ENCODE measurements at regions not wholly inside any gene's neighbourhood (a gene's known extent, or its start where the extent isn't known, plus 50 kb on each side); places are given as distances from the start of the nearest gene placed in this dataset.

DNA sequence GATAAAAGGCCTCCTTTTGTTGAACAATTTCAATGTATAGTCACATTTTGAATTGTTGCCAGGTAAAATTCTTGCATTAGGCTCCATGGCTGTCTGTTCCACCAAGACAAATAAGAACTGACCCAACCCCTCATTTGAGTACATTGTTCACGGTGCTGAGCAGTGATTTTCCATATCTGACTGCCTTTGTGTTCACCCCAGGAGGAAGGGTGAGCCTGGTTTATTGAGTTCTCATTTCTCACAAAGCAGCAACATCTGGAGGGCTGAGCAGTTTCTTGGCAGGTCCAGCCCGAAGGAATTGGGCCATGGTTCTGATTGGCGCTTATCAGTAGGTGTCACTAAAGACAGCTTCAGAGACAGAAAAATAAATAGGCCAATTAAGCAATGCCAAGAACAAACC lies 149.1 kb downstream of the BMP4 start:
- no peak for DNase-seq (ENCODE audit: low spot score)

DNA sequence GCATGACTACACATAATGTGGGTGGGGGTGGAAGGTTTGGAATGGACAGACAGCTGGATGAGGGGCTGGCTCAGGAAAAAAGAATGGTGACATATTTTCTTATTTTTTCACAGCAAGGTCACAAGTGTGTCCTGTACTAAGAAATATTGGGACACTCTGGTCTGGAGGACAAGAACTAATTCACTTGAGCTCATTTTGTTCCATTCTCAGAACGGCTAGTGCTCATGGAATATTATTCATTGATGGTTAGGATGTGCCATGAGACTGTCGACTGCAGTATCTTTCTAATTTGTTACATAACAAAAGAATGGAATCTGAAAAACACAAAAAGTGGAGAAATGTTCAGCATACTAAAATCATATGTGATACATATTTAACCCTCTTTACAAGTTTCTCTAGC lies 149.5 kb downstream of the BMP4 start:
- no peak for DNase-seq (ENCODE audit: low spot score)

DNA sequence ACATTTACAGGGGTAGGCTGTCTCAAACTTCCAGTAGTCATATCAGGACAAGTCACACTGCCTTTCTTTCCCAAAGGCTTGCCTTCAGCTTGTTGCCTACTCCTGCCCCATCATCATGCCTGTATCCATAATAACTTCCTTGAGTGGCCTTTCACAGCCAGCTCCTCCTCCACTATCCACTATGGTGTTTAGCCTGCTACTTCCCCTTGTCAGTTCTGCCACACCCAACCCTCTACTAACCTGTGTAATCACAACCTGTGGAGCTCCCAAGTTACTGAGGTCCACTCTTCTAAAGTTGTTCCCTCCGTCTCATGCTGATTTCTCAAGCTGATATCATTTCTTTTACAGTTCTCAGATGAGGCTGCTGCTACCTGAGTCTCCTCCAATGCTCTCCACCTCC lies 159.9 kb downstream of the BMP4 start:
- DNase-seq (ENCODE audit: low spot score) = no peak

DNA sequence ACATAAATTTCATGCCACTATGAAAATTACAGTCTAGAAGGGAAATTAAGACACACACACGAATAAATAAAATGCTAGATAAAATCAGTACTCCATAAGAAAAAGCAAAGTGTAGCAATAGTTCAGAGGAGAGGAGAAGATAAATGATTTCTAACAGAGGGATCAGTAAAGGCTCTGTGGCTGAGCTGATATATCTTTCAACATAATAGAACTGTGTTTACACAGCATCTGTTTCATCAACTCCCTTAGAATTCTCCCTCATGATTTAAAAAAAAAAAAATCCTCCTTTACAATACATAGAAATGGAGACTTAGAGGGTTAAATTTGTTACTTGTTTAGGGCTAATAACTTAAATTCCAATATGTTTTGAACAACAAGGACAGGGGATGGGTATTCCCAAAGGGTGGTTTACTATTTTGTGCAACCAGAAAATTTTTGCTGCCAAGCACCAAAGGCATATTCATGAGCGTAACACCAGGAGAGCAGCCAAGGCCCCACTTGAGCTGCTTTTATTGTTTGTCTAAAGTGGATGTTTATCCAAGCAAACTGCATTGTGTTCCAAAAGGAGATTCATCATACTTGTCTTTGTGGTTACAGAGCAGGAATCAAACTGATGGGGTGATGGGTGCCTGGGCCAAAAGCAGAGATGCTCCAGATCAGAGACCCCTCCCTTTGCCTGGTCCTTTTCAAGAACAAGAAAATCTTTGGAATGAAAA lies 162.7 kb downstream of the BMP4 start:
- DNase-seq (ENCODE audit: low spot score) = no peak

DNA sequence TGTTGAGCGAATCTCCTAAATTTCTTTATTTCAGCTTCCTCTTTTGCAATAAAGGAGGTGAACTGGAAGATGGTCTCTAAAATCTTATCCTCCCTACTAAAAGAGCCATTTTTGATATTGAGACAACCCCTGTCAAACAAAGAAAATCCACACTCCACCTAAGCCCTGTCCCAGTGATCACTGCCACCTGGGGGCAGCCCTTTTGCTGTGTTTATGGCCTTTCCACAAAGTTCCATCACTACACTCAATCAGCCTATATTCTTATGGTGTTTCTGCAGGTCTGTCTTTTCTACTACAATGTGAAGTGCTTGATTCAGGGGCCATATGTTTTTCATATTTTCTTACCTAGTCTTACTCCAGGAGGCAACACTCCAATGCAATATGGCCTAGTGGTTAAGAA lies 163.7 kb downstream of the BMP4 start:
- DNase-seq (ENCODE audit: low spot score) = no peak

DNA sequence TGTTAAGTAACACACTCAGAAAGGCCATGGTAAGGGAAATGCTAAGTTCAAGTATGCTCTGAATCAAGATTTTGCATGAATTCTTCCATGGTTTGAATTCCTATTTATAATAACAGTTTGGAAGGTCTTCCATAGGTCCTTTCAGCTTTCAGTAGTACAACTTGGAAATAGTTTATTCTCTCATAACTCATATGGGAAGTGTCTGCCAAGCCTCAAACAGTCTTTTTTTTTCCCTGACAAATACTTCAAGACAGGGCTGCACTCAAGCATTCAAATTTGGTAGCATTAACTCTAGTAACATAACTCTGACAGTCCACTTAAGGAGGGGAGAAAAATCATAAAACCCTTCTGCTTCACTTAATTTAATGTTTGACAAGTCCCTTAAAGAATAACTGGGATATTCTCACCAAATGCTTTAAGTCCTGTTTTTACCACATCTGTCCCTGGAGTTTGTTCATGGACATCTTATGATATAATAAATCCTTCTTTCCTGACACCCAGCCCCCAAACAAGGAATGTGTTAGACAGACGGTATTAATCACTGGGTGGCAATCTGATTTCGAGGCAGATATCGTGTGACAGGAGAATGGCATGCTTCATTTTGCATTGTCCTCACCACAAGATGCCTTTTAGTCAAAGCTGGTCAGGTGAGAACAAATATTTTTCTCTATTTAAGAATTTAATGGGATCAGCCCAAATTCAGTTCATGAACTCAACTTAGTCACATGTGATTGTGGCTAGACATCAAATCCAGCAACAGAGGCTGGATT lies 165.7 kb downstream of the BMP4 start:
- DNase-seq (ENCODE audit: low spot score) = no peak

DNA sequence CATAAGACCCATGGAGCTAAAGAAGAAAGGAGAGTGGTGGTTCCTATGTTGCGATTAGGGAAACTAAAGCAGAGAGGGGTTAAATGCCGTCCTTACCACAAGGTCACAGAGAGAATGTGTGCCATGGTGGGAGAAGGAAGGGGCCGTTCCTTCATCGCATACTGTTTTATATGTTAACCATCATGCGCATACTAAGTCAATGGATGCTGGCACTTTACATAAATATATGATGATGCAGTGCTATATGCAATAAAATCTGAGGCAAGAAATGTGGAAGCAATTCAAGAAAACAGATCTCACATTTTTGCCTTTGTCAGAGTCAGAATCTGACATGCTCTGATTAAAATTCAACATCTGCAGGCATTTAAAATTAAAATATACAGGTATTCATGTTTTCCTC lies 168.1 kb downstream of the BMP4 start:
- no peak for DNase-seq (ENCODE audit: low spot score)

DNA sequence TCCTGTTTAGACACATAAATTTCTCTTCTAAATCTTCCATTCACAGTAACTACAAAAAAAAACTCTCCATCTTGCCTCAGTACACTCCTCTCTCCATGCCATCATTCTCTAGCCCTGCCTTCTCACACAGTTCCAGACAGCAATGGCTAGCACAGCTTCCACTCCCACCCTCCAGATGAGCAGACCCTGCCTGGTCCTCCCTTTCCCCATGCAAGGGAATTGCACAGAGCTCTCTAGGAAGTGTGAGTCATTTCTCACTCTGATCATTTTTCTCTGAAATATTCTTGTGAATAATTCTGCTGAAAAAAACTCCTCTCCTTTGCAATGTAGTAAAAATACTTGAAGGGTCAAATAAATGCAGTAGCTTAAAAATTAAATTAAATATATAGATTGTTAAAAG lies 170.6 kb downstream of the BMP4 start:
- DNase-seq (ENCODE audit: low spot score) = no peak

DNA sequence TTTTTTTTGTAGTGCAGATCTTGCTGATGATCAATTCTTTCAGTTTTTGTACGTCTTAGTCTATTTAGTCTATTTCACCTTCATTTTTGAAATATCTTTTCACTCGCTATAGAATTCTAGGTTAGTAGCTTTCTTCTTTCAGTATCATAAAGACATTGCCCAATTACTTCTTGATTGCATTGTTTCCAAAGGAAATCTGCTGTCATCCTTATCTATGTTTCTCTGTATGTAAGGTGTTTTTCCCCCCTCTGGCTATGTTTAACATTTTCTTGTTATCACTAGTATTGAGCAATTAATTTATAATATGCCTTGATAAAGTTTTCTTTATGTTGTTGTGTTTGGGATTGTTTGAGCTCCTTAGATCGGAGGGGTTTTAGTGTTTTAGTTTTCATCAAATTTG lies 171.9 kb downstream of the BMP4 start:
- DNase-seq (ENCODE audit: low spot score) = no peak

DNA sequence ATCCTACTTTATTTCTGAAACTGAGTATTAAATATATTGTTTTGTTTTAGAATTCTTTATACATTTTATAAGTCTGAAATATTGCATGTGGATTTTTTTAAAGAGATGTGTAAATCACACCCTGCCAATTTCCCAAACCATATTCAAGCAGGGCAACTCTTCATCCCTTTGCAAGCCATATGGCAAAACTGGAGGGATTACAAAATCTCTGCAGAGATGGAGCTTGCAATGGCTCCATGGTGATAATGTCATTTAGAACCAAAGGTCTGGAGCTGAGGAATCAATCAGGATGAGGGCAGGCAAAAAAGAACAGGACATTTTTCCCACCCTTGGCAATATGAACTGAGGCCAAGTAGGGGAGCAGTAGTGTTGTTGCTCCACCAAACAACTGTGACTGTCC lies 173.4 kb downstream of the BMP4 start:
- no peak for DNase-seq (ENCODE audit: low spot score)

DNA sequence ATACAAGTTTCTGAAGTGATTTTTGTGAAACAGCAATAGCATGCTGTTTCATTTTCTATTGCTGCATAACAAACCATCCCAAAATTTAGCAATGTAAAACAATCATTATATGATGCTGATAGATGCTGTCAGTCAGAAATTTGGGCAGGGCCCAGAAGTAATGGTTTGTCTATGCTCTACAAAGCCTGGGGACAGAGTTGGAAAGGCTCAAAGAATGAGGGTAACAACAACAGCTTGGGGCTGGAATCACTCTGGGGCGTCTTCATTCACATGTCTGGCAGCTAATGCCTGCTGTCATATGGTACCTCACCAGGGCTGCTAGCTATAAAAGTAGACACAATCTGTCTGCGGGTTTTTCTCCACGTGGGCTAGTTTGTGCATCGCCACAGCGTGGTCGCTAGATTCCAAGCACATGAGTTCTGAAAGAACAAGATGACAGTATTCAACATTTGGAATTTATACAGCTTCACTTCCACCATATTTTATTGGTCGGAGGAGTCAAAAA lies 176.5 kb downstream of the BMP4 start:
- no peak for DNase-seq (ENCODE audit: low spot score)

DNA sequence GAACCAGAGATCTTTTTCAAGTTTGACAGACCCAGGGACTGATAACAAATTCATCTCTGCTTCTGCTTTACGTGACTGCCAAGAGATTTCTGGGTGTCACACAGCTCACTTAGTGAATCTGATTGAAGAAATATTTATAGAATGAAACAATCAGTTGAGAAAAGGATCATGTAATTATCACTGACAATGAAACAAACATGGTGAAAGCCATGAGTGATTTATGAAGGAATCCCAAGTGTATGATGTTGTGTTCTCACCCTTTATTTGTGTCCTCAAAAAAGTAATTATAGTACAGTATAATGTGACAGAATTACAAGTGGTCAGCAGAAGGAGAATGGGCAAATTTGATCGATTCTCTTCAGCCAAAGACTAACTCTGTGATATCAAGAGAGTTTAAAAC lies 177.3 kb downstream of the BMP4 start:
- no peak for DNase-seq (ENCODE audit: low spot score)

DNA sequence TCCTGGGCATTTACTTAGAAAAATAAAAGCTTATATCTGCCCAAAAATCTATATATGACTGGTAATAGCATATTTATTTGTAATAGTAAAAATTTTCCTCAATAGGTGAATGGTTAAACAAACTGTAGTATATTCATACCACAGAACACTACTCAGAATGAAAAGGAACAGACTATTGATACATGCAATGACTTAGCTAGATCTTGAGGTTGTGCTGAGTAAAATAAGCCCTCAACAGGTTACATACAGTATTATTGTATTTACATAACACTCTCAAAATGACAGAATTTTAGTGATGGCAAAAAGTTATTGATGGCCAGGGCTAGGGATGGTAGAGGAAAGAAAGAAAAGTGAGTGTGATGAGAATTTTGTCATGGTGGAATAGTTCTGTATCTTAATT lies 178.4 kb downstream of the BMP4 start:
- DNase-seq (ENCODE audit: low spot score) = no peak

DNA sequence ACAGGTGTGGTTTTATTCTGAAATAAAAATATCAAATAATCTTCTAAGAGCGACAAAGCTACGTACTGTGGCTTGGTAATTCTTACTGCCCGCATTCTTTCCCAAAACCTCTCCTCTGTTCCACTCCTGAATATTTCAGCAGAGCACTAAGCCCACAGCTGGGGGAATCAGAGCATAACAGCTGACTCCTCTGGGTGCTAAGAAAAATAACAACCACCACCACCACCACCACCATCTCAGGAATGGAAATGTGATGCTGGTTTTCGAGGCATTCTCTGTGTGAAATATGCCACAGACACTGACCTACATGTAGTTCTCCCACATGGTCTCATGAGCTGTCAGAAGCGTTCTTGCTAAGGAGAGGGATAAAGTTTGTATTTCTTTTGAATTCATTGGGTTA lies 183.7 kb downstream of the BMP4 start:
- no peak for DNase-seq (ENCODE audit: low spot score)

DNA sequence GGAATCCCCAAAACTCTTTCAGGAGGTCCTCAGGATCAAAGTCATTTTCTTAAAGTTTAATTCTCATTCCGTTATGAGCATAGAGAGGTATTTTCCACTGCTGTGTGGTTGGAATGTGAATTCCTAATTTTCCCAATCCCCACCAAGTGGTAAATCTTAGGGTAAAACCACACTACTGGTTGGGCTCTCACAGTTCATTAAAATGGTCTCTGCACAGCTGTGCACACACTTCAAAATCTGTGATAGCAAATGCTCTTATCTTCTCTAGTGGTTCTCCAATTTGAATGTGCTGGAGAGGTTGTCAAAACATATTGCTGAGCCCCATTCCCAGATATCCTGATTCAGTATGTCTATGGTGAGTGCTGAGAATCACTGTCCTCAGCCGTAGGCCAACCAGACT lies 189.1 kb downstream of the BMP4 start:
- DNase-seq (ENCODE audit: low spot score) = no peak

DNA sequence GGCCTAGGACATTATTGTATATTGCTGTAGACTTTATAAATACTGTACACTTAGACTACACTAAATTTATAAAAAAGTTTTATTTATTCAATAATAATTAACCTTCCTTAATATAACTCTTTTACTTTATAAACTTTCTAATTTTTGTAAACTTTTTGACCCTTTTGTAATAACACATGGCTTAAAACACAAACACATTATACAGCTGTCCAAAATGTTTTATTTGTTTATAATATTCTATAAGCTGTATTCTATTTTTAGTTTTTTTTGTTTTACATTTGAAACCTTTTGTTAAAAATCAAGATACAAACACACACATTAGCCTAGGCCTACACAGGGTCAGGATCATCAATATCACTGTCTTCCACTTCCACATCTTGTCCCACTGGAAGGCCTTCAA lies 190.0 kb downstream of the BMP4 start:
- no peak for DNase-seq (ENCODE audit: low spot score)

DNA sequence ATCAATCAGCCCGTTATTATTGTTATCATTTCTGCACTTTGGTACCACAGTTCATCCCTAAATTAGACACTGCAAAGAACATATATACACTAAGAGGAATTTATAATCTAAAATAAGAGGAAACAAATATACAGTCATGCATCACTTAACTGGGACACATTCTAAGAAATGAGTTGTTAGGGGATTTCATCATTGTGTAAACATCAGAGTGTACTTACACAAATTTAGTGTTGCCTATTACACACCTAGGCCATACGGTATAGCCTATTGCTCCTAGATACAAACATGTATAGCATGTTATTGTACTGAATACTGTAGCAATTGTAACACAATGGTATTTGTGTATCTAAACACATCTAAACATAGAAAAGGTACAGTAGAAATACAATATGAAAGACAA lies 190.5 kb downstream of the BMP4 start:
- DNase-seq (ENCODE audit: low spot score) = no peak

DNA sequence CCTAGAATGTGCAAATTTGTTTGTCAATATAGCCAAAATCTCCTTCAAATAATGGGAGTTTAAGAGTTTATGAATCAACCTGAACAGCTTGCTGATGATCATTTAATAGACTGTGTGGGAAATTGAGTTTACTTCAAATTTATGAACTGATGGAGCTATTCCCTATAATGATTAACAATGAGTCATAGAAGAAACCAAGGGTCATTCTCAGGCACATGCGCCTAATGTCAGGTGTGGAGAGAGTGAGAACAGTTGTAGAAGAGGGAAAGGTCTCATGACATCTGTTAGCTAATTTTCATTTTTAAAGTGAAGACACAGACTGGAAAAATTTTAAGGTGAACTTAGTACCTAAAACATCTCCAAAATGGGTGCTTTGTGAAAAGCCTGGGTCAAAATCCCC lies 191.8 kb downstream of the BMP4 start:
- DNase-seq (ENCODE audit: low spot score) = no peak

DNA sequence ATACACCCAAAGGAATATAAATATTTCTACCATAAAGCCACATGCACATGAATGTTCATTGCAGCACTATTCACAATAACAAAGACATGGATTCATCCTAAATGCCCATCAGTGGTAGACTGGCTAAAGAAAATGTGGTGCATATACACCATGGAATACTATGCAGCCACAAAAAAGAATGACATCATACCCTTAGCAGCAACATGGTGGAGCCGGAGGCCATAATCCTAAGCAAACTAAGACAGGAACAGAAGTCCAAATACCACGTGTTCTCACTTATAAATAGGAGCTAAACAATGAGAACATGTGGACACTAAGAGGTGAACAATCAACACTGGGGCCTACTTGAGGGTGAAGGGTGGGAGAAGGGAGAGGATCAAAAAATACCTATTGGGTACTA lies 198.5 kb downstream of the BMP4 start:
- DNase-seq (ENCODE audit: low spot score) = no peak

DNA sequence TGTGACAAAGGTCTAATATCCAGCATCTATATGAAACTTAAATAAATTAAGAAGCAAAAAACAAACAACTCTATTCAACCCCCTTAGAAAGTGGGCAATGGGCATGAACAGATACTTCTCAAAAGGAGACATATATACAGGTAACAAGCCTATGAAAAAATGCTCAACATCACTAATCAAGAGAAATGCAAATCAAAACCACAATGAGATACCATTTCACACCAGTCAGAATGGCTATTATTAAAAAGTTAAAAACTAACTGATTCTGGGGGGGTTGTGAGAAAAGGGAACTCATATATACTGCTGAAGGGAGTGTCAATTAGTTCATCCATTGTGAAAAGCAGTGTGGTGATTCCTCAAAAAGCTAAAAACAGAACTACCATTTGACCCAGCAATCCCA lies 198.9 kb downstream of the BMP4 start:
- no peak for DNase-seq (ENCODE audit: low spot score)

DNA sequence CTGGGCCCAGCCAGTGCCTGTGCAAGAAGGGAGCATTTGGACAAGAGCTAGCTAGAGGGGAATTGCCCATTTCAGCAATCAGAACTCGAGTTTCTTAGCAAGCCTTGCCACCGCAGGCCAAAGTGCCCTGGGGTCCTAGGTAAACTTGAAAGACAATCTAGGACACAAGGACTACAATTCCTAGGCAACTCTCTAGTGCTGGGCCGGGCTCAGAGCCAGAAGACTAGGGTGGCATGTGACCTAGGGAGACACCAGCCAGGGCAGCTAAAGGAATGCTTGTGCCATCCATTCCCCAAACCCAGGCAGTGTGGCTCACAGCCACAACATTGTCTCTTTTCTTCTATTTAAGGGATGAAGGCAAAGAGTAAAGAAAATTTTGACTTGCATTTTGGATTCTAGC lies 205.0 kb downstream of the BMP4 start:
- no peak for DNase-seq (ENCODE audit: low spot score)

DNA sequence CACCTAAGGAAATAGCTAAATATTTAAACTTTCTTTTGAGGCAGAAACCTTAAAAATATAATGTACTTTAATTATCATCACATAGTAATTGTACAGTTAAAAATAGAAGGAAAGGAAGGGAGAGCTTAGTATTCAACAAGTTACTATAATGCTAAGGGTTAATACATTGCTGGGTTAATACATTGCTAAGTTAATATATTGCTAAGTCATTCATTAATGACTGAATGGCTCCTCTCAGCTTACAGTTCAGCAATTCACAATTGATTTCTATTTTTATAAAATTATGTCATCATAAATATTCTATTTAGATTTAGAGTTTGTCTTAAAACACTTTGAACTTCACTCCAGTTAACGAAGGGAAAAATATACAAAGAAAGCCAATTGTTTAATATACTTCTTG lies 207.9 kb downstream of the BMP4 start:
- no peak for DNase-seq (ENCODE audit: low spot score)

DNA sequence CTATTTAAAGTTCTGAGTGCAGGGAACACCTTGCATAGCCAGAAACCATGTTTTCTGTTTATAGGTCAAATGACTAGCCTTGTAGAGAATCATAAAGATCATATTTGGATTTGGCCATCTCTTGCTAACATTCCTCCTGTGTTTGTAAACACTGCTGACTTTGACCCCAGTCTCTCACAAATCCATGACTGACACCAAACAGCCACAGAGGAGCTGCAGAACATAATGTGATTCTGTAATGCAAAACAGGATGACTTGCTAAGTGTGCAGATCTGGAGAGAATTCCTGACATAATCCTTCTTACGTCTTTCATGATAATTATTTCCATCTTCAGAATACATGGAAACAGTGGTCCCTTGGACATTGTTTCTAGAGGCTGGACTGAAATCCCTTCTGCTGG lies 211.8 kb downstream of the BMP4 start:
- DNase-seq (ENCODE audit: low spot score) = no peak

DNA sequence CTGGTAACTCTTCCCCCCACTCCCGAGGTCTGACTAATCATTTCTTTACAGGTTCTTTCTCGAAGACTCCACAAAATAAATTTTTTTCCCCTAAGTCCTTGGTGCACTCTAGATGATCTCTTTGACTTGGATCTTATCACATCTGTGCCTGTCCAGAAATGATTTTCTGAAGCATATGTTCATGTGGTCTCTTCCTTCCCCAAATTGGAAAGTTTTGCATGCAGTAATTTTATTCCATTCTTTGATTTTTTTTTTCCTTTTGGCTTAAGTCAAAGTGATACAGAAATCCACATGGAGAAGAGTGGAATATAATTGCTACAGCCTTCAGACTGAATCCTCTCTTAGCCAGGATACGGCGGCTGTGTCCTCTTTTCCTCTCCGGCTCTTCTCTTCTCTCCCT lies 213.3 kb downstream of the BMP4 start:
- no peak for DNase-seq (ENCODE audit: low spot score)

Data from germinal center (tissue), 1 donor.